ENCODE measurements at regions not wholly inside any gene's neighbourhood (a gene's known extent, or its start where the extent isn't known, plus 50 kb on each side); places are given as distances from the start of the nearest gene placed in this dataset.

- TF ChIP-seq CTCF (IDR thresholded peaks at IDR 0.05; ENCODE audit: insufficient read depth, low read length) = no peak
- TF ChIP-seq REST (IDR thresholded peaks at IDR 0.05; ENCODE audit: insufficient replicate concordance, low read depth) = no peak
- no peak for TF ChIP-seq POLR2AphosphoS5 (IDR thresholded peaks at IDR 0.05; ENCODE audit: low read depth)
- TF ChIP-seq SPI1 (IDR thresholded peaks at IDR 0.05; ENCODE audit: borderline replicate concordance, low read depth) = no peak
- TF ChIP-seq GABPA (IDR thresholded peaks at IDR 0.05; ENCODE audit: low read depth) = no peak
Measured at GRCh38 chr1:79955966-79956365, 949.4 kb upstream of the ADGRL4 start.
